ENCODE measurements at regions not wholly inside any gene's neighbourhood (a gene's known extent, or its start where the extent isn't known, plus 50 kb on each side); places are given as distances from the start of the nearest gene placed in this dataset.

DNA sequence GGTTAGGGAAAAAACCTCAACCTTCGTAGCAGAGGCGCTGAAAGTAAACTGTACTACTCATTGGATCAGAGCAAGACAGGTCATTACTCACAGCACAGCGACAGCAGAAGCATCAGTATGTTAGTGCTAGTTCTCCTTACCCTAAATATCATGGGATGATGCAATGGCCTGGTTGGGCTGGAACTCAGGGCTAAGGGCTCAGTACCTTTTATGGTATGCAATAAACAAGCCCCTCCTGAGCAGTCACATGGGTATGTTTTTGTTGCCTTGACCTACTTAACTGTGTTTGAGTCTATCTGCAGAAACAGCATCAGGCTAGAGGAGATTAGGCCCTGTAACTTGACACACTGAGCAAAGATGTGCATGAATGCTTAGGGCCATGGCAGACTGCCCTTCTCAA lies 369.4 kb upstream of the IMPG1 start:
- Histone ChIP-seq H3K36me3 (ENCODE audit: insufficient read depth, low read length, poor library complexity, severe bottlenecking) (no peaks in the 10 kb centered on the region), H3K4me1 (ENCODE audit: insufficient read depth, low read length, poor library complexity, severe bottlenecking) (no peaks in the 10 kb centered on the region), H3K27me3 (replicated peaks; ENCODE audit: insufficient read depth, low read depth, low read length, poor library complexity) (no peaks in the 10 kb centered on the region), H3K9me3 (ENCODE audit: low read depth, low read length, poor library complexity, severe bottlenecking) (peaks cover 10% of the 10 kb centered on the region), H3K4me3 (ENCODE audit: low read depth, low read length, poor library complexity, severe bottlenecking) (no peak overlapping the region), H3K27ac (ENCODE audit: low read depth, low read length, poor library complexity, severe bottlenecking) (no peak overlapping the region)
- intact Hi-C loops (cut with micrococcal nuclease; ENCODE audit: unreplicated experiment), result no loop called here
- TF ChIP-seq CTCF (conservative IDR thresholded peaks at IDR 0.05; ENCODE audit: low read depth, low read length) (no peak), EZH2 (IDR thresholded peaks at IDR 0.05; ENCODE audit: borderline replicate concordance, low read depth, low read length, poor library complexity, severe bottlenecking) (no peak)
- BruUV-seq (replicated peaks), result no TSS peak
- ChIA-PET CTCF (no interaction called here), POLR2A (ENCODE audit: low non-redundant PET) (no interaction called here)
- DNase-seq (ENCODE audit: low spot score), result no peak

DNA sequence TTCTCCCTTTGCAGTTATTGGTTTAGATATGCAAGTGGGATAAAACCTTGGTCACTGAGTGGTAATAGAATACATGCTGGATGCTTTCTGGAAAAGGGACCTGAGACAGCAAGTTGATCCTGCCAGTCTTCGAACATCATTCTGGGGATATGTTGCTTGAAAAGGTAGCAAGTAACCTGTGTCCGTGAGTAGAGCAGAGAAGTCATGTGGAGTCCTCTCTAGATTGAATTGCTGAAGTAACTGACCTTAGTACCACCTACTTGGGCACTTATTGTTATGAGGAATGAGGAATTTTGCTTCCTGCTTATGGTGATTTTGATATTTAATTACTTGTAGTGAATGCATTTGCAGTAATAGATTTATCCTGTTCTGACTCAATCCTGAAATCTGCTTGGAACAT lies 367.3 kb upstream of the IMPG1 start:
- no TSS peak for BruUV-seq (replicated peaks)
- POLR2A ChIA-PET (ENCODE audit: low non-redundant PET), result no interaction called here

GRCh38 chr6:76438768-76439167 lies 366.3 kb upstream of the IMPG1 start:
- TF ChIP-seq CTCF (conservative IDR thresholded peaks at IDR 0.05; ENCODE audit: low read depth, low read length), result no peak
- TF ChIP-seq EZH2 (IDR thresholded peaks at IDR 0.05; ENCODE audit: borderline replicate concordance, low read depth, low read length, poor library complexity, severe bottlenecking), result no peak
- BruUV-seq (replicated peaks), result no TSS peak
- intact Hi-C loops (cut with micrococcal nuclease; ENCODE audit: unreplicated experiment), result no loop called here
- no peak for DNase-seq (ENCODE audit: low spot score)
- H3K27ac ChIP-seq (ENCODE audit: low read depth, low read length, poor library complexity, severe bottlenecking), result no peak overlapping the region
- CTCF ChIA-PET, result no interaction called here
- POLR2A ChIA-PET (ENCODE audit: low non-redundant PET), result no interaction called here
- H3K27me3 ChIP-seq (replicated peaks; ENCODE audit: insufficient read depth, low read depth, low read length, poor library complexity), result no peaks in the 10 kb centered on the region
- H3K9me3 ChIP-seq (ENCODE audit: low read depth, low read length, poor library complexity, severe bottlenecking), result peaks cover 5% of the 10 kb centered on the region
- H3K4me3 ChIP-seq (ENCODE audit: low read depth, low read length, poor library complexity, severe bottlenecking), result no peak overlapping the region
- no peaks in the 10 kb centered on the region for H3K36me3 ChIP-seq (ENCODE audit: insufficient read depth, low read length, poor library complexity, severe bottlenecking)
- no peaks in the 10 kb centered on the region for H3K4me1 ChIP-seq (ENCODE audit: insufficient read depth, low read length, poor library complexity, severe bottlenecking)

More for the DNA sequence above, 367.3 kb upstream of the IMPG1 start:
- no peak for DNase-seq (ENCODE audit: low spot score)
- Histone ChIP-seq H3K27ac (ENCODE audit: low read depth, low read length, poor library complexity, severe bottlenecking) (no peak overlapping the region), H3K36me3 (ENCODE audit: insufficient read depth, low read length, poor library complexity, severe bottlenecking) (no peaks in the 10 kb centered on the region), H3K27me3 (replicated peaks; ENCODE audit: insufficient read depth, low read depth, low read length, poor library complexity) (no peaks in the 10 kb centered on the region), H3K4me3 (ENCODE audit: low read depth, low read length, poor library complexity, severe bottlenecking) (no peak overlapping the region), H3K4me1 (ENCODE audit: insufficient read depth, low read length, poor library complexity, severe bottlenecking) (no peaks in the 10 kb centered on the region), H3K9me3 (ENCODE audit: low read depth, low read length, poor library complexity, severe bottlenecking) (peaks cover 5% of the 10 kb centered on the region)
- CTCF ChIA-PET, result no interaction called here
- intact Hi-C loops (cut with micrococcal nuclease; ENCODE audit: unreplicated experiment), result no loop called here
- TF ChIP-seq EZH2 (IDR thresholded peaks at IDR 0.05; ENCODE audit: borderline replicate concordance, low read depth, low read length, poor library complexity, severe bottlenecking) (no peak), CTCF (conservative IDR thresholded peaks at IDR 0.05; ENCODE audit: low read depth, low read length) (no peak)

Data from A673 (cell line).